Esophagus (tissue), 2 donors: ENCODE measurements at regions not wholly inside any gene's neighbourhood (a gene's known extent, or its start where the extent isn't known, plus 50 kb on each side); places are given as distances from the start of the nearest gene placed in this dataset.

Source experiments
- H3K27ac ChIP-seq, 2 donors: one replicate each; pipeline ENCODE4 v1.5.1; 2013; ENCODE audit warnings: low read depth in 2 of 2, mild to moderate bottlenecking in 2 of 2, inconsistent platforms in 1 of 2, low read length in 1 of 2, moderate library complexity in 1 of 2
- H3K27me3 ChIP-seq, 2 donors: one replicate each; pipeline ENCODE4 v1.6.1; 2013; ENCODE audit warnings: low read length in 2 of 2, control low read depth in 1 of 2, mild to moderate bottlenecking in 1 of 2; ENCODE audit not compliant: insufficient read depth in 2 of 2, control insufficient read depth in 1 of 2
- H3K36me3 ChIP-seq, 2 donors: one replicate each; pipeline ENCODE4 v1.6.1; 2013; ENCODE audit warnings: low read length in 1 of 2; ENCODE audit not compliant: control insufficient read depth in 2 of 2, insufficient read depth in 2 of 2
- H3K4me1 ChIP-seq, 2 donors: one replicate each; pipeline ENCODE4 v1.6.1; 2013; ENCODE audit warnings: low read length in 1 of 2; ENCODE audit not compliant: control insufficient read depth in 2 of 2, insufficient read depth in 2 of 2
- H3K4me3 ChIP-seq, 2 donors: one replicate each; pipeline ENCODE4 v1.5.1; 2013; ENCODE audit warnings: low read length in 2 of 2, mild to moderate bottlenecking in 2 of 2, low read depth in 1 of 2, moderate library complexity in 1 of 2
- H3K9me3 ChIP-seq, 2 donors: one replicate each; pipeline ENCODE4 v1.6.1; 2013; ENCODE audit warnings: mild to moderate bottlenecking in 2 of 2, low read depth in 1 of 2, low read length in 1 of 2, moderate library complexity in 1 of 2; ENCODE audit not compliant: control insufficient read depth in 2 of 2, insufficient read depth in 1 of 2
- WGBS, 2 donors: extraction: QIAGEN DNeasy Blood & Tissue Kit; methylation state at CpG; one replicate each; pipeline ENCODE4 v1.1.7; 2013; 5-methylcytosine and 5-hydroxymethylcytosine counted together
- donor health status: healthy with polysubstance abuse.
- donor health status: Bipolar disorder and iron deficiency.

- H3K4me3 ChIP-seq: no peak overlapping the region
- WGBS, 2 donors: 54 to 62% methylated on average over 3 of the region's 3 CpGs
- no peaks in the 10 kb centered on the region for H3K4me1 ChIP-seq
- H3K27ac ChIP-seq: no peak overlapping the region
- H3K27me3 ChIP-seq: peaks cover 3 to 4% of the 10 kb centered on the region in 2 donors
- no peaks in the 10 kb centered on the region for H3K9me3 ChIP-seq
- no peaks in the 10 kb centered on the region for H3K36me3 ChIP-seq
These were observed 93.5 kb downstream of the C1orf94 start for GRCh38 chr1:34270181-34270580.

DNA sequence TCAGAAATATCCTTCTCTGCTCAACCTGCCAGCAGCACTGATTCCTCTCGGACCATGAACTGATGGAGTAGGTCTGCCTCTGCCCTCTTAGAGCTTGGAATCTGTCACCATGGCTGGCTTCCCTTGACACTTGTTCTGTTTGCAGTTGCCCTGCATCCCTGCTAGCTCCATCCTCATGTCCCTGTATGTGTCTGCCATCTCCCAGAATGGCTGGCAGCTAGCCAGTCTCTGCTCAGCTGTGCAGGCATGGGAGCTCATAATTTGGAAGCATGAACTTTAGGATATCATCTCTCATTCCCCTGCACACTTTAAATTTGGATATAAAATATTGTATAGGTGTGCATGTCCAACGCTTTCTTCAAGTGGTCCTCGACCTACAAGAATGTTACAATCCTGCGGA, 95.4 kb downstream of the C1orf94 start:
- 82 to 86% methylated on average over 4 of the region's 4 CpGs for WGBS, 2 donors
- no peak overlapping the region for H3K27ac ChIP-seq
- H3K36me3 ChIP-seq: no peaks in the 10 kb centered on the region
- no peak overlapping the region for H3K4me3 ChIP-seq
- peaks cover 0 to 3% of the 10 kb centered on the region in 2 donors for H3K27me3 ChIP-seq
- no peaks in the 10 kb centered on the region for H3K9me3 ChIP-seq
- no peaks in the 10 kb centered on the region for H3K4me1 ChIP-seq

- Histone ChIP-seq H3K27me3 (peaks cover 0 to 3% of the 10 kb centered on the region in 2 donors), H3K36me3 (no peaks in the 10 kb centered on the region), H3K4me1 (no peaks in the 10 kb centered on the region), H3K27ac (no peak overlapping the region), H3K4me3 (no peak overlapping the region), H3K9me3 (no peaks in the 10 kb centered on the region)
- 84 to 89% methylated on average over 3 of the region's 3 CpGs for WGBS, 2 donors
These were observed 98.4 kb downstream of the C1orf94 start for GRCh38 chr1:34275150-34275549.

- no peak overlapping the region for H3K4me3 ChIP-seq
- no peaks in the 10 kb centered on the region for H3K4me1 ChIP-seq
- no peaks in the 10 kb centered on the region for H3K9me3 ChIP-seq
- no peaks in the 10 kb centered on the region for H3K36me3 ChIP-seq
- no peaks in the 10 kb centered on the region for H3K27me3 ChIP-seq
- H3K27ac ChIP-seq: no peak overlapping the region
These were observed 99.9 kb downstream of the C1orf94 start for GRCh38 chr1:34276606-34277005.

DNA sequence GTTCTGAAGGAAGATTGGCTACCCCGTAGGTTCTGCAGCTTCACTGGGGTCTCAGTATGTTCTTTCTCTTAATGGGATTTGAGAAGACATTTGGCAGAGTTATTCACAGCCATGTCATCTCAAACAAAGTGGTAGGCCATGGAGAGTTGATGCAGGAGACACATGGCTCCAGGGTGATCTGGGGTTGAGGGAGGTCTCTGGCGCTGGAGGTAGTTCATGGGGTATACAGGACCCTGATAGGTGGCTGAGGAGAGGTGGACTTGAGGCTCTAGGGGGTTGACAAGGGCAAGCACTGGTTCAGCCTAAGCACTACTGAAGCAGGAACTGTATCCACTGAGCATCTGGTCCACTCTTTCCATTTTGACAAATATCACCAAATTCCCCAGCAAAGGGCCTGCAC, 100.4 kb downstream of the C1orf94 start:
- no peaks in the 10 kb centered on the region for H3K4me1 ChIP-seq
- no peak overlapping the region for H3K4me3 ChIP-seq
- no peak overlapping the region for H3K27ac ChIP-seq
- 74 to 83% methylated on average over 2 of the region's 2 CpGs for WGBS, 2 donors
- no peaks in the 10 kb centered on the region for H3K9me3 ChIP-seq
- no peaks in the 10 kb centered on the region for H3K36me3 ChIP-seq
- H3K27me3 ChIP-seq: no peaks in the 10 kb centered on the region

DNA sequence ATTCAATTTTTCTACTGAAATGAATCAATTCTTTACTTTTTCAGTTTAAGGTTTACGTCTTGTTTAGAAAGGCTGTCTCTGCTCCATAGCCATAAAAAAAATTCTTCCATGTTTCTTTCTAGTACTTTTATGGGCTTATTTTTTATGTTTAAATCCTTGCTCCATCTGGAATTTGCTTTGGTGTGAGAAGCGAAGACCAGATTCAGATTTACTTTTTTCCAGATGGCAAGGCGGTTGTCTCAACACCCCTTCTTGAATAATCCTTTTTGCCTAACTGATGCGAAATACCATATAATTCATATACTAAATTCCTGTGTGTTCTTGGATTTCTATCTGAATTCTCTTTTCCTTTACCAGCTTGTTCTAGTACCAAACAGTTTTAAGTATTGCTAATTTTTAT, 101.5 kb downstream of the C1orf94 start:
- Histone ChIP-seq H3K9me3 (no peaks in the 10 kb centered on the region), H3K27ac (no peak overlapping the region), H3K4me3 (no peak overlapping the region), H3K4me1 (no peaks in the 10 kb centered on the region), H3K27me3 (no peaks in the 10 kb centered on the region), H3K36me3 (no peaks in the 10 kb centered on the region)
- WGBS, 2 donors: 87 to 91% methylated on average over 4 of the region's 4 CpGs

- H3K4me3 ChIP-seq: no peak overlapping the region
- 64 to 84% methylated on average over 1 of the region's 1 CpG for WGBS, 2 donors
These were observed 103.3 kb downstream of the C1orf94 start for GRCh38 chr1:34279971-34280370.

GRCh38 chr1:34280509-34280908, 103.8 kb downstream of the C1orf94 start:
- Histone ChIP-seq H3K9me3 (no peaks in the 10 kb centered on the region), H3K27ac (no peak overlapping the region), H3K4me3 (no peak overlapping the region), H3K36me3 (no peaks in the 10 kb centered on the region), H3K4me1 (no peaks in the 10 kb centered on the region), H3K27me3 (no peaks in the 10 kb centered on the region)
- WGBS, 2 donors: 82 to 89% methylated on average over 4 of the region's 4 CpGs

More at GRCh38 chr1:34279971-34280370, 103.3 kb downstream of the C1orf94 start:
- Histone ChIP-seq H3K36me3 (no peaks in the 10 kb centered on the region), H3K27me3 (no peaks in the 10 kb centered on the region), H3K9me3 (no peaks in the 10 kb centered on the region), H3K27ac (no peak overlapping the region), H3K4me1 (no peaks in the 10 kb centered on the region)

DNA sequence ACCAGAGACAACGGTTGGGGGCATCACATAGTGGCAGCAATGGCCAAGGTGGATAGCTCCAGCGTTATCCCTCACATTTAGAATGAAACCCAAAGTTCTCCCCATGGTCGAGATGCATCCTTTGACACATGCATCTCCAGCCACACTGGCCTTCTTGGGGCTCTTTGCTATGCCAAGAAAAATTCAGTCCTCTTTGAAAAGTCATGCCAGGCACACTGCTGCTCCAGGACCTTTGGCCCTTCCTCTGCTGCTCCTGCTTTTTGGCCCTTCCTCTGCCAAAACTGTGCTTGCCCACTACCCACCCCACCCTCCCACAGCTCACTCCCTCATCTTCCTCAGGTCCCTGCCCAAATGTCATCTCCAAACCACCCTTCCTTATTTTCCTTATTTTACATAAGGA, 106.4 kb downstream of the C1orf94 start:
- Histone ChIP-seq H3K4me3 (no peak overlapping the region), H3K9me3 (no peaks in the 10 kb centered on the region), H3K4me1 (no peaks in the 10 kb centered on the region), H3K27me3 (no peaks in the 10 kb centered on the region), H3K27ac (no peak overlapping the region), H3K36me3 (no peaks in the 10 kb centered on the region)
- 50 to 56% methylated on average over 3 of the region's 3 CpGs for WGBS, 2 donors

DNA sequence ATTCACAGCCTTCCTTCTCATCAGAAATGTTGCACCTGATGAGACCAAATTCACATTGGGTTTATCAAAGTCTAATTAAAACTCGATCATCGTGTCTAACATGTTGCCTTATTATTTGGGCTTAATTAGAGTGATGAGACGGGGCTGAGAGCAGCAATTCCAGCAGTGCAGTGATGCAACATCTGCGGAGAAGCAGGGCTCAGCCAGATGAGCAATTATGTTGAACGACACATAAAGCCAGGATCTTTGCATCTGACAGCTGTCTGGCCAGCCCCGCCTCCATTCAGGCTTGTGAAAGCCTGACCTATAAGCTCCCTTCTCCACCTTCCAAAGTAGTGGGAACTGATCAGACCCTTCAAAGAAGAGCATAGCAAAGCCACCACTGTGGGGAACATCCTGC, 109.8 kb downstream of the C1orf94 start:
- 70 to 73% methylated on average over 6 of the region's 6 CpGs for WGBS, 2 donors
- no peaks in the 10 kb centered on the region for H3K36me3 ChIP-seq

More for the DNA sequence above, 109.8 kb downstream of the C1orf94 start:
- Histone ChIP-seq H3K9me3 (no peaks in the 10 kb centered on the region), H3K27me3 (no peaks in the 10 kb centered on the region), H3K4me1 (no peaks in the 10 kb centered on the region), H3K4me3 (no peak overlapping the region), H3K27ac (no peak overlapping the region)
